HFFc6 (cell line): ENCODE measurements at regions not wholly inside any gene's neighbourhood (a gene's known extent, or its start where the extent isn't known, plus 50 kb on each side); places are given as distances from the start of the nearest gene placed in this dataset.
"Not testable (repeated sequence)": the region's sequence is repeated elsewhere in the genome, so short reads cannot be mapped to it uniquely, and the experiment has no call there.

ENCODE experiments used
- DNase-seq: peaks from one replicate; pipeline ENCODE4 v3.0.0-alpha.2; 2018
- H3K27ac Mint-ChIP-seq: 2 replicates; pipeline ENCODE4 v1.8.0; 2020; ENCODE audit warnings: mild to moderate bottlenecking, mixed read lengths
- H3K27me3 Mint-ChIP-seq: 2 replicates; pipeline ENCODE4 v1.8.0; 2021; ENCODE audit warnings: mild to moderate bottlenecking, moderate library complexity, mixed read lengths; ENCODE audit not compliant: insufficient read depth
- H3K36me3 Mint-ChIP-seq: 2 replicates; pipeline ENCODE4 v1.8.0; 2021; ENCODE audit warnings: low read depth, mixed read lengths
- H3K4me1 Mint-ChIP-seq: 2 replicates; pipeline ENCODE4 v1.8.0; 2020; ENCODE audit warnings: low read depth, mixed read lengths
- H3K4me3 Mint-ChIP-seq: 2 replicates; pipeline ENCODE4 v1.8.0; 2020; ENCODE audit warnings: mild to moderate bottlenecking, moderate library complexity, mixed read lengths
- H3K9me3 Mint-ChIP-seq: 2 replicates; pipeline ENCODE4 v1.8.0; 2020; ENCODE audit warnings: mild to moderate bottlenecking, mixed read lengths
- CTCF ChIP-seq: fragments of 200-600 bp; sonication (generic); IDR thresholded peaks from 2 replicates; pipeline ENCODE4 v1.5.0; 2021; ENCODE audit warnings: antibody characterized with exemption, mild to moderate bottlenecking

- no peaks in the 10 kb centered on the region for H3K36me3 Mint-ChIP-seq
- H3K27ac Mint-ChIP-seq, result no peak overlapping the region
- no peaks in the 10 kb centered on the region; the same call in 1 of the 2 replicates for H3K27me3 Mint-ChIP-seq
- H3K4me3 Mint-ChIP-seq, result no peak overlapping the region
- H3K9me3 Mint-ChIP-seq, result no peaks in the 10 kb centered on the region
- no peak for TF ChIP-seq CTCF
- H3K4me1 Mint-ChIP-seq, result peaks cover 20% of the 10 kb centered on the region
- no peak for DNase-seq
Measured at GRCh38 chr4:114321366-114321765, 277.2 kb upstream of the UGT8 start.

- peaks cover 12% of the 10 kb centered on the region for H3K4me1 Mint-ChIP-seq
- H3K27ac Mint-ChIP-seq, result no peak overlapping the region
- DNase-seq, result no peak
- H3K9me3 Mint-ChIP-seq, result no peaks in the 10 kb centered on the region
- H3K4me3 Mint-ChIP-seq, result no peak overlapping the region
- TF ChIP-seq CTCF, result no peak
- no peaks in the 10 kb centered on the region; the same call in 1 of the 2 replicates for H3K27me3 Mint-ChIP-seq
- no peaks in the 10 kb centered on the region for H3K36me3 Mint-ChIP-seq
Measured at GRCh38 chr4:114323841-114324240, 274.8 kb upstream of the UGT8 start.

GRCh38 chr4:114326358-114326757, 272.2 kb upstream of the UGT8 start:
- no peaks in the 10 kb centered on the region; the same call in none of the 2 replicates for H3K27me3 Mint-ChIP-seq
- no peaks in the 10 kb centered on the region for H3K9me3 Mint-ChIP-seq
- H3K4me1 Mint-ChIP-seq, result peaks cover 15% of the 10 kb centered on the region
- H3K4me3 Mint-ChIP-seq, result no peak overlapping the region
- peaks cover 6% of the 10 kb centered on the region; the same call in 1 of the 2 replicates for H3K36me3 Mint-ChIP-seq
- no peak overlapping the region for H3K27ac Mint-ChIP-seq
- no peak for TF ChIP-seq CTCF
- no peak for DNase-seq

- H3K36me3 Mint-ChIP-seq, result peaks cover 27% of the 10 kb centered on the region
- H3K4me3 Mint-ChIP-seq, result no peak overlapping the region
- no peak for DNase-seq
- no peak overlapping the region for H3K27ac Mint-ChIP-seq
- no peak for TF ChIP-seq CTCF
- H3K27me3 Mint-ChIP-seq, result peaks cover 1% of the 10 kb centered on the region; the same call in 1 of the 2 replicates
- H3K4me1 Mint-ChIP-seq, result peaks cover 17% of the 10 kb centered on the region
- peaks cover 3% of the 10 kb centered on the region; the same call in 1 of the 2 replicates for H3K9me3 Mint-ChIP-seq
Measured at GRCh38 chr4:114332119-114332518, 266.5 kb upstream of the UGT8 start.

GRCh38 chr4:114334363-114334762, 264.2 kb upstream of the UGT8 start:
- not testable (repeated sequence) for H3K4me3 Mint-ChIP-seq, H3K27ac Mint-ChIP-seq, H3K27me3 Mint-ChIP-seq, DNase-seq, H3K9me3 Mint-ChIP-seq
- peaks cover 17% of the 10 kb centered on the region for H3K4me1 Mint-ChIP-seq
- H3K36me3 Mint-ChIP-seq, result peaks cover 30% of the 10 kb centered on the region

GRCh38 chr4:114334884-114335330, 263.7 kb upstream of the UGT8 start:
- no peak for DNase-seq
- Mint-ChIP-seq H3K4me1 (peaks cover 17% of the 10 kb centered on the region), H3K27ac (no peak overlapping the region), H3K4me3 (no peak overlapping the region), H3K27me3 (peaks cover 1% of the 10 kb centered on the region; the same call in 1 of the 2 replicates), H3K36me3 (peaks cover 26% of the 10 kb centered on the region), H3K9me3 (peaks cover 3% of the 10 kb centered on the region; the same call in 1 of the 2 replicates)
- TF ChIP-seq CTCF, result no peak
